PC-9 (cell line): ENCODE measurements at regions not wholly inside any gene's neighbourhood (a gene's known extent, or its start where the extent isn't known, plus 50 kb on each side); places are given as distances from the start of the nearest gene placed in this dataset.

Experiments used
- BruUV-seq: library from RNA; stranded (reverse); fragments of 400-500 nt; replicated peaks from 2 replicates; lab custom pipeline; 2021; lab: Mats Ljungman, UMichigan
- CTCF ChIA-PET: fragments of 300-600 bp; sonication (Branson Sonifier 250); formaldehyde crosslinking; loops from one replicate; lab custom pipeline; 2022; ENCODE audit warnings: antibody characterized with exemption; lab: Charles Lee
- POLR2A ChIA-PET: fragments of 300-600 bp; sonication (Branson Sonifier 250); formaldehyde crosslinking; loops from one replicate; lab custom pipeline; 2022; ENCODE audit warnings: antibody characterized with exemption; ENCODE audit not compliant: unreplicated experiment; lab: Charles Lee
- DNase-seq, 2 experiments: peaks; one replicate each; pipeline versions ENCODE4 v3.0.0 to v3.0.0-alpha.2; 2015 to 2022; ENCODE audit warnings: mixed read lengths in 1 of 2
- H2AFZ ChIP-seq: fragments of 200-600 bp; sonication (generic); 2 replicates; pipeline ENCODE4 v1.8.1; 2017; ENCODE audit warnings: antibody characterized with exemption
- H3F3A ChIP-seq: fragments of 200-600 bp; sonication (generic); 2 replicates; pipeline ENCODE4 v1.8.1; 2017; ENCODE audit warnings: antibody characterized with exemption, mild to moderate bottlenecking, low read depth; ENCODE audit not compliant: insufficient read depth
- H3K27ac ChIP-seq: fragments of 200-600 bp; sonication (generic); 2 replicates; pipeline ENCODE4 v1.6.1; 2016; ENCODE audit warnings: mixed run types
- H3K27me3 ChIP-seq: fragments of 200-600 bp; sonication (generic); 2 replicates; pipeline ENCODE4 v1.6.1; 2016; ENCODE audit warnings: low read depth, mixed run types; ENCODE audit not compliant: insufficient read depth
- H3K36me3 ChIP-seq: fragments of 200-600 bp; sonication (generic); 2 replicates; pipeline ENCODE4 v1.6.1; 2016; ENCODE audit warnings: low read depth, mixed run types
- H3K4me1 ChIP-seq: fragments of 200-600 bp; sonication (generic); replicated peaks from 2 replicates; pipeline ENCODE4 v1.6.1; 2016; ENCODE audit warnings: mixed run types; ENCODE audit not compliant: insufficient read depth
- H3K4me2 ChIP-seq: fragments of 200-600 bp; sonication (generic); 2 replicates; pipeline ENCODE4 v1.6.1; 2017; ENCODE audit warnings: mixed run types
- H3K4me3 ChIP-seq: fragments of 200-600 bp; sonication (generic); 2 replicates; pipeline ENCODE4 v1.6.1; 2016; ENCODE audit warnings: mixed run types
- H3K79me2 ChIP-seq: fragments of 200-600 bp; sonication (generic); 2 replicates; pipeline ENCODE4 v1.6.1; 2017; ENCODE audit warnings: low read depth, mixed run types
- H3K9me2 ChIP-seq: fragments of 200-600 bp; sonication (generic); 2 replicates; pipeline ENCODE4 v1.8.1; 2017; ENCODE audit warnings: mild to moderate bottlenecking; ENCODE audit not compliant: insufficient read depth
- H3K9me3 ChIP-seq: fragments of 200-600 bp; sonication (generic); 2 replicates; pipeline ENCODE4 v1.8.1; 2016; ENCODE audit warnings: low read depth; ENCODE audit not compliant: insufficient read depth
- H4K20me1 ChIP-seq: fragments of 200-600 bp; sonication (generic); 2 replicates; pipeline ENCODE4 v1.8.1; 2017; ENCODE audit not compliant: insufficient read depth
- CTCF ChIP-seq: fragments of 200-600 bp; sonication (generic); conservative IDR thresholded peaks from 2 replicates; pipeline ENCODE4 v1.6.1; 2017; ENCODE audit warnings: mixed run types, antibody characterized with exemption, mild to moderate bottlenecking, moderate library complexity
- EZH2 ChIP-seq: fragments of 200-600 bp; sonication (generic); IDR thresholded peaks from 2 replicates; pipeline ENCODE4 v1.8.0; 2017; ENCODE audit warnings: antibody characterized with exemption, low read depth
- intact Hi-C: fragments of 100-400 bp; cut with micrococcal nuclease; formaldehyde crosslinking; loops from one replicate; pipeline ENCODE4 v1.10.0; 2022; ENCODE audit not compliant: unreplicated experiment

GRCh38 chr5:105529851-105530250, 1967.3 kb upstream of the NUDT12 start:
- H3K27ac ChIP-seq: no peak overlapping the region
- CTCF ChIA-PET: no interaction called here
- intact Hi-C loops: no loop called here
- no TSS peak for BruUV-seq
- H4K20me1 ChIP-seq: no peaks in the 10 kb centered on the region
- no peaks in the 10 kb centered on the region for H3K27me3 ChIP-seq
- peak overlapping the region; percentile 73; the same call in 1 of the 2 replicates for H2AFZ ChIP-seq
- no peak overlapping the region for H3K4me3 ChIP-seq
- no peaks in the 10 kb centered on the region for H3K4me1 ChIP-seq
- TF ChIP-seq CTCF (no peak), EZH2 (no peak)
- H3K4me2 ChIP-seq: no peak overlapping the region
- no peaks in the 10 kb centered on the region for H3K79me2 ChIP-seq
- POLR2A ChIA-PET: interaction anchor here (0.6 kb wide), 1 partner anchor 1153 kb away, joined by 6 read pairs; no protein-coding TSS in a partner anchor
- H3K36me3 ChIP-seq: no peaks in the 10 kb centered on the region
- H3F3A ChIP-seq: no peaks in the 10 kb centered on the region
- DNase-seq: no peak
- H3K9me3 ChIP-seq: 0 out of 2 replicates have a peak, but pooled peaks cover 6% of the 10 kb centered on the region
- H3K9me2 ChIP-seq: no peaks in the 10 kb centered on the region

GRCh38 chr5:105508519-105508918, 1945.9 kb upstream of the NUDT12 start:
- H4K20me1 ChIP-seq: no peaks in the 10 kb centered on the region
- no peaks in the 10 kb centered on the region for H3F3A ChIP-seq
- H3K36me3 ChIP-seq: no peaks in the 10 kb centered on the region
- no TSS peak for BruUV-seq
- no peak overlapping the region for H2AFZ ChIP-seq
- ChIA-PET POLR2A (no interaction called here), CTCF (no interaction called here)
- no peak overlapping the region for H3K4me3 ChIP-seq
- no peaks in the 10 kb centered on the region for H3K4me1 ChIP-seq
- DNase-seq: no peak
- intact Hi-C loops: no loop called here
- H3K79me2 ChIP-seq: no peaks in the 10 kb centered on the region
- H3K9me3 ChIP-seq: no peaks in the 10 kb centered on the region
- no peaks in the 10 kb centered on the region for H3K27me3 ChIP-seq
- H3K4me2 ChIP-seq: no peak overlapping the region
- H3K9me2 ChIP-seq: no peaks in the 10 kb centered on the region
- no peak overlapping the region for H3K27ac ChIP-seq
- TF ChIP-seq CTCF: no peak
- TF ChIP-seq EZH2: no peak

- no peak for DNase-seq
- H3F3A ChIP-seq: no peaks in the 10 kb centered on the region
- CTCF ChIA-PET: no interaction called here
Observed at GRCh38 chr5:105506692-105507277, 1944.2 kb upstream of the NUDT12 start.

More at GRCh38 chr5:105506692-105507277, 1944.2 kb upstream of the NUDT12 start:
- Histone ChIP-seq H4K20me1 (no peaks in the 10 kb centered on the region), H3K27me3 (no peaks in the 10 kb centered on the region), H3K4me2 (no peak overlapping the region), H3K4me3 (no peak overlapping the region), H2AFZ (no peak overlapping the region; the same call in 1 of the 2 replicates), H3K36me3 (no peaks in the 10 kb centered on the region), H3K79me2 (no peaks in the 10 kb centered on the region), H3K4me1 (no peaks in the 10 kb centered on the region), H3K27ac (no peak overlapping the region), H3K9me2 (no peaks in the 10 kb centered on the region), H3K9me3 (no peaks in the 10 kb centered on the region)
- intact Hi-C loops: no loop called here
- TF ChIP-seq EZH2: no peak
- TF ChIP-seq CTCF: peak; percentile 44; the same call in 1 of the 2 replicates
- no TSS peak for BruUV-seq
- POLR2A ChIA-PET: no interaction called here
